ENCODE measurements at regions not wholly inside any gene's neighbourhood (a gene's known extent, or its start where the extent isn't known, plus 50 kb on each side); places are given as distances from the start of the nearest gene placed in this dataset.

- Histone ChIP-seq H3K4me2 (ENCODE audit: low read length) (no peak overlapping the region), H3K79me2 (ENCODE audit: insufficient read depth, low read length) (no peaks in the 10 kb centered on the region), H3K27me3 (ENCODE audit: insufficient read depth, low read length) (no peaks in the 10 kb centered on the region), H3F3A (ENCODE audit: insufficient read depth, low read length) (no peaks in the 10 kb centered on the region), H3K27ac (ENCODE audit: low read depth, low read length, poor library complexity, severe bottlenecking) (no peak overlapping the region), H2AFZ (ENCODE audit: low read length) (no peak overlapping the region), H4K20me1 (ENCODE audit: insufficient read depth, low read length) (no peaks in the 10 kb centered on the region), H3K9me3 (ENCODE audit: low read length) (no peaks in the 10 kb centered on the region), H3K4me3 (ENCODE audit: low read depth, low read length, poor library complexity, severe bottlenecking) (no peak overlapping the region), H3K36me3 (ENCODE audit: insufficient read depth, low read length) (no peaks in the 10 kb centered on the region), H3K4me1 (ENCODE audit: insufficient read depth, low read length, severe bottlenecking) (no peaks in the 10 kb centered on the region), H3K9ac (ENCODE audit: low read length) (no peak overlapping the region), H3K9me2 (ENCODE audit: low read depth, low read length) (no peaks in the 10 kb centered on the region)
- TF ChIP-seq, protein P1, sequence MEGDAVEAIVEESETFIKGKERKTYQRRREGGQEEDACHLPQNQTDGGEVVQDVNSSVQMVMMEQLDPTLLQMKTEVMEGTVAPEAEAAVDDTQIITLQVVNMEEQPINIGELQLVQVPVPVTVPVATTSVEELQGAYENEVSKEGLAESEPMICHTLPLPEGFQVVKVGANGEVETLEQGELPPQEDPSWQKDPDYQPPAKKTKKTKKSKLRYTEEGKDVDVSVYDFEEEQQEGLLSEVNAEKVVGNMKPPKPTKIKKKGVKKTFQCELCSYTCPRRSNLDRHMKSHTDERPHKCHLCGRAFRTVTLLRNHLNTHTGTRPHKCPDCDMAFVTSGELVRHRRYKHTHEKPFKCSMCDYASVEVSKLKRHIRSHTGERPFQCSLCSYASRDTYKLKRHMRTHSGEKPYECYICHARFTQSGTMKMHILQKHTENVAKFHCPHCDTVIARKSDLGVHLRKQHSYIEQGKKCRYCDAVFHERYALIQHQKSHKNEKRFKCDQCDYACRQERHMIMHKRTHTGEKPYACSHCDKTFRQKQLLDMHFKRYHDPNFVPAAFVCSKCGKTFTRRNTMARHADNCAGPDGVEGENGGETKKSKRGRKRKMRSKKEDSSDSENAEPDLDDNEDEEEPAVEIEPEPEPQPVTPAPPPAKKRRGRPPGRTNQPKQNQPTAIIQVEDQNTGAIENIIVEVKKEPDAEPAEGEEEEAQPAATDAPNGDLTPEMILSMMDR (IDR thresholded peaks at IDR 0.05; ENCODE audit: low read length) = no peak
- no peak for TF ChIP-seq EZH2 (IDR thresholded peaks at IDR 0.05; ENCODE audit: borderline replicate concordance, low read length)
Measured at GRCh38 chr5:39484673-39485072, 59.9 kb upstream of the DAB2 start.

DNA sequence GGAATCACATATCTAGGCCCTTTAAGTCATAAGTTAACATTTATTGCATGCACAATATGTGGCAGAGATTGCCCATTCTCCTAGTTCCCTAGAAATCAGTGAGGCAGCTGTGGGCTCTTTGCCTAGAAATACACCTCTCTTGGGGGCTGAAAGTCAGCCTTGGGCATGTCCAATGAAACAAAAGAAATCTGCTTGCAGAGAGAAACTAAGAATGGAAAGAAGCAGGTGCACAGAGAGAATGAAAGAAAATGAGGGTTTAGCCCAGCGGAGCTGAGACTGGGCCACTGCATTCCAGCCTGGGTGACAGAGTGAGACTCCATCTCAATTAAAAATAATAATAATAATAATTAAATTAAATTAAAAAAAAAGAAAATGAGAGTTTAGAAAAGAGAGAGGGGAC lies 57.3 kb upstream of the DAB2 start:
- H3F3A ChIP-seq (ENCODE audit: insufficient read depth, low read length) = no peaks in the 10 kb centered on the region
- no peaks in the 10 kb centered on the region for H4K20me1 ChIP-seq (ENCODE audit: insufficient read depth, low read length)
- no peak overlapping the region for H3K4me2 ChIP-seq (ENCODE audit: low read length)
- no peak overlapping the region for H2AFZ ChIP-seq (ENCODE audit: low read length)
- no peaks in the 10 kb centered on the region for H3K79me2 ChIP-seq (ENCODE audit: insufficient read depth, low read length)
- no peaks in the 10 kb centered on the region for H3K36me3 ChIP-seq (ENCODE audit: insufficient read depth, low read length)
- no peak overlapping the region for H3K9ac ChIP-seq (ENCODE audit: low read length)
- H3K4me3 ChIP-seq (ENCODE audit: low read depth, low read length, poor library complexity, severe bottlenecking) = no peak overlapping the region
- no peaks in the 10 kb centered on the region for H3K9me3 ChIP-seq (ENCODE audit: low read length)
- TF ChIP-seq, protein P1 (IDR thresholded peaks at IDR 0.05; ENCODE audit: low read length) = no peak
- no peak for TF ChIP-seq EZH2 (IDR thresholded peaks at IDR 0.05; ENCODE audit: borderline replicate concordance, low read length)
- H3K27me3 ChIP-seq (ENCODE audit: insufficient read depth, low read length) = no peaks in the 10 kb centered on the region
- H3K27ac ChIP-seq (ENCODE audit: low read depth, low read length, poor library complexity, severe bottlenecking) = no peak overlapping the region
- H3K9me2 ChIP-seq (ENCODE audit: low read depth, low read length) = no peaks in the 10 kb centered on the region
- H3K4me1 ChIP-seq (ENCODE audit: insufficient read depth, low read length, severe bottlenecking) = no peaks in the 10 kb centered on the region

DNA sequence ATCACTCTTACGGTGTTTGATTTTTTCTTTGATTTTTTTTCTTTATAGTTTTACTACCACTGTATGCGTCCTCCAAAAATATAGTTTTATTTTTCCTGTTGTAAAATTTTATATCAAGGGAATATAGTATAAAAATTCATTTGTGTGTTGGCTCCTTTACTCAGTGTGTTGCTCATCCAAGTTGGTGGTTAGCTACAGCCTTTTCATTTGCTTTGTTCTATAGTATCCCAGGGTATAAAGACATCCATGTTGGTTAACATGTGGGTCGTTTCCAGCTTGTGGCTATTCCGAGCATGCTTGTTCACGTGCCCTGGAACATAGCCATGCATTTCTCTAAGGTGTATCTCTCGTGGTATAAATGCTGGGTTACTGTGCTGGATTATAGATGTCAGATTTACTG lies 54.8 kb upstream of the DAB2 start:
- Histone ChIP-seq H3K36me3 (ENCODE audit: insufficient read depth, low read length) (no peaks in the 10 kb centered on the region), H3K79me2 (ENCODE audit: insufficient read depth, low read length) (no peaks in the 10 kb centered on the region), H3K9ac (ENCODE audit: low read length) (no peak overlapping the region), H3K9me3 (ENCODE audit: low read length) (no peaks in the 10 kb centered on the region), H3K4me2 (ENCODE audit: low read length) (no peak overlapping the region), H3F3A (ENCODE audit: insufficient read depth, low read length) (no peaks in the 10 kb centered on the region), H3K27me3 (ENCODE audit: insufficient read depth, low read length) (no peaks in the 10 kb centered on the region), H3K9me2 (ENCODE audit: low read depth, low read length) (no peaks in the 10 kb centered on the region), H3K4me1 (ENCODE audit: insufficient read depth, low read length, severe bottlenecking) (no peaks in the 10 kb centered on the region), H2AFZ (ENCODE audit: low read length) (no peak overlapping the region), H3K4me3 (ENCODE audit: low read depth, low read length, poor library complexity, severe bottlenecking) (no peak overlapping the region), H3K27ac (ENCODE audit: low read depth, low read length, poor library complexity, severe bottlenecking) (no peak overlapping the region), H4K20me1 (ENCODE audit: insufficient read depth, low read length) (no peaks in the 10 kb centered on the region)
- no peak for TF ChIP-seq EZH2 (IDR thresholded peaks at IDR 0.05; ENCODE audit: borderline replicate concordance, low read length)
- TF ChIP-seq, protein P1 (IDR thresholded peaks at IDR 0.05; ENCODE audit: low read length) = no peak
